Esophagus (tissue), 2 donors: ENCODE measurements at regions not wholly inside any gene's neighbourhood (a gene's known extent, or its start where the extent isn't known, plus 50 kb on each side); places are given as distances from the start of the nearest gene placed in this dataset.

Source experiments
- H3K27ac ChIP-seq, 2 donors: one replicate each; pipeline ENCODE4 v1.5.1; 2013; ENCODE audit warnings: low read depth in 2 of 2, mild to moderate bottlenecking in 2 of 2, inconsistent platforms in 1 of 2, low read length in 1 of 2, moderate library complexity in 1 of 2
- H3K27me3 ChIP-seq, 2 donors: one replicate each; pipeline ENCODE4 v1.6.1; 2013; ENCODE audit warnings: low read length in 2 of 2, control low read depth in 1 of 2, mild to moderate bottlenecking in 1 of 2; ENCODE audit not compliant: insufficient read depth in 2 of 2, control insufficient read depth in 1 of 2
- H3K36me3 ChIP-seq, 2 donors: one replicate each; pipeline ENCODE4 v1.6.1; 2013; ENCODE audit warnings: low read length in 1 of 2; ENCODE audit not compliant: control insufficient read depth in 2 of 2, insufficient read depth in 2 of 2
- H3K4me1 ChIP-seq, 2 donors: one replicate each; pipeline ENCODE4 v1.6.1; 2013; ENCODE audit warnings: low read length in 1 of 2; ENCODE audit not compliant: control insufficient read depth in 2 of 2, insufficient read depth in 2 of 2
- H3K4me3 ChIP-seq, 2 donors: one replicate each; pipeline ENCODE4 v1.5.1; 2013; ENCODE audit warnings: low read length in 2 of 2, mild to moderate bottlenecking in 2 of 2, low read depth in 1 of 2, moderate library complexity in 1 of 2
- H3K9me3 ChIP-seq, 2 donors: one replicate each; pipeline ENCODE4 v1.6.1; 2013; ENCODE audit warnings: mild to moderate bottlenecking in 2 of 2, low read depth in 1 of 2, low read length in 1 of 2, moderate library complexity in 1 of 2; ENCODE audit not compliant: control insufficient read depth in 2 of 2, insufficient read depth in 1 of 2
- WGBS, 2 donors: extraction: QIAGEN DNeasy Blood & Tissue Kit; methylation state at CpG; one replicate each; pipeline ENCODE4 v1.1.7; 2013; 5-methylcytosine and 5-hydroxymethylcytosine counted together
- donor health status: healthy with polysubstance abuse.
- donor health status: Bipolar disorder and iron deficiency.

DNA sequence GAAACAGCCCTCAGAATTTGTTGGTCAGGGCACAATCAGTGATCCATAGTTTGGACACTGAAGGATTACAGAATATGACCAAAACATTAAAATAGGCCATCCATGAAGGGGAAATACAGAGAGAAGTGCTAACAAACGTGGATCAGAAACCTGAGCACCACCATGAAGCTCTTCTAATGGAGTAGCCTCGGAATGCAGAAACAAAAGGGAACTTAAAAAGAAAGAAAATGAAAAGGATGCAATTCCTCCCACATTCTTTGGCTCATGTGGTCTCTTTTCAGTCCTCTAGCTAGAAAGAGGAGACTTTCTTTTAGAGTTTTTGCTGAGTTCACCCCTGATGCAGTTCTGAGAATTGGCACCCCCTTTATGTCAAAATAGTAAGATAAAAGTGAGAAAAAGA is 989.8 kb upstream of the B3GALT2 start:
- no peaks in the 10 kb centered on the region for H3K4me1 ChIP-seq
- H3K9me3 ChIP-seq = no peaks in the 10 kb centered on the region
- H3K27ac ChIP-seq = no peak overlapping the region
- H3K4me3 ChIP-seq = no peak overlapping the region
- H3K27me3 ChIP-seq = no peaks in the 10 kb centered on the region
- 47 to 54% methylated on average over 2 of the region's 2 CpGs for WGBS, 2 donors
- no peaks in the 10 kb centered on the region for H3K36me3 ChIP-seq

DNA sequence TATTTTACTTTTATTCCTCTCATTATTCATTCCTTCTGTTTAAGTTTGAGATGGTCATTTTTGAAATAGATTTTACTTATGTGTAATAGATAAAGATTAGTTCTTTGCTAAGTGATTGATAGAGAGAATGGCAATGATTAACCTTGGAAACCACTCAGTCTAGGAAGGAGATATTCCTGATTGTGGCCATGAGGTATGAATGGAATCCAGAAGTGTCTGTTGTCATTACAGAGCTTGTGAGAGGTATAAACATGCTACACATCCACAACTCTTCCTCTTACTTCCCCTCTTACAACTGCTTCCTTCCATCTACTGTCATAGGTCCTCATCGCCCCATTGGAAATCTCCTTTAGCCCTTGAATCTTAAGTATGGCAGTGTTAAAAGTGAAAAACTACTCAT is 988.8 kb upstream of the B3GALT2 start:
- Histone ChIP-seq H3K27ac (no peak overlapping the region), H3K27me3 (no peaks in the 10 kb centered on the region), H3K36me3 (no peaks in the 10 kb centered on the region), H3K4me1 (no peaks in the 10 kb centered on the region), H3K9me3 (no peaks in the 10 kb centered on the region), H3K4me3 (no peak overlapping the region)
- 93 to 96% methylated on average over 1 of the region's 1 CpG for WGBS, 2 donors

DNA sequence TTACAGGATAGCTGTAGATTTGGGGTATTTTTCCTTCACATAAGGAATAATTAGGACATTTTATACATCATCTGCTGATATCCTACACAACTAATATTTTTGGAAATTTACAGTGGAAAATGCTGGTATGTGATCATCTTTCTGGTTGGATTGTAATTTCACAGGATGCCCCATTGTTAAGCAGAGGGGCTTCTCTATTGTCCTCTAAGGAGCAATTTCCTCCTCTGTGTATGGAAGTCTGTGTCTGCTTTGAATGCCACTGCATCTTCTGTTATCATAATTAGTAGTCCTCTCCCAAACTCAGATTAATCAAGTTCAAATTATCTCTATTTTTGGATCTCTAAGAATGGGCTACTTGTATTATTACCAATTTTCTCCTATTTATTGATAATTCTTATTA is 988.1 kb upstream of the B3GALT2 start:
- Histone ChIP-seq H3K4me3 (no peak overlapping the region), H3K36me3 (no peaks in the 10 kb centered on the region), H3K27ac (no peak overlapping the region), H3K4me1 (no peaks in the 10 kb centered on the region), H3K27me3 (no peaks in the 10 kb centered on the region), H3K9me3 (no peaks in the 10 kb centered on the region)

DNA sequence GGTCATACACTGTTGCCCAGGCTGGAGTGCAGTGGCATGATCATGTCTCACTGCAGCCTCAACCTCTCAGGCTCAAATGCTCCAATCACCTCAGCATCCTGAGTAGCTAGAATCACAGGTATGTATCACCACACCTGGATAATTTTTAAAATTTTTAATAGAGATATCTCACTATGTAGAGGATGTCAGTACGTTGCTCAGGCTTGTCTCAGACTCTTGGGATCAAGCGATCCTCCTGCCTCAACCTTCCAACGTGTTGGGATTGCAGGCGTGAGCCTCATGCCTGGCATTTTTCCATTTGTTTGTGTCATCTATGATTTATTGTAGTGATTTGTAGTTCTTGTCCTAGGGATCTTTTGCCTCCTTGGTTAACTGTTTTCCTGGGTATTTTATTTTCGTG is 985.2 kb upstream of the B3GALT2 start:
- H3K4me3 ChIP-seq = no peak overlapping the region
- 70% methylated on average over 5 of the region's 5 CpGs for WGBS, 2 donors
- H3K27me3 ChIP-seq = no peaks in the 10 kb centered on the region
- no peaks in the 10 kb centered on the region for H3K4me1 ChIP-seq
- H3K36me3 ChIP-seq = no peaks in the 10 kb centered on the region
- no peaks in the 10 kb centered on the region for H3K9me3 ChIP-seq
- H3K27ac ChIP-seq = no peak overlapping the region

DNA sequence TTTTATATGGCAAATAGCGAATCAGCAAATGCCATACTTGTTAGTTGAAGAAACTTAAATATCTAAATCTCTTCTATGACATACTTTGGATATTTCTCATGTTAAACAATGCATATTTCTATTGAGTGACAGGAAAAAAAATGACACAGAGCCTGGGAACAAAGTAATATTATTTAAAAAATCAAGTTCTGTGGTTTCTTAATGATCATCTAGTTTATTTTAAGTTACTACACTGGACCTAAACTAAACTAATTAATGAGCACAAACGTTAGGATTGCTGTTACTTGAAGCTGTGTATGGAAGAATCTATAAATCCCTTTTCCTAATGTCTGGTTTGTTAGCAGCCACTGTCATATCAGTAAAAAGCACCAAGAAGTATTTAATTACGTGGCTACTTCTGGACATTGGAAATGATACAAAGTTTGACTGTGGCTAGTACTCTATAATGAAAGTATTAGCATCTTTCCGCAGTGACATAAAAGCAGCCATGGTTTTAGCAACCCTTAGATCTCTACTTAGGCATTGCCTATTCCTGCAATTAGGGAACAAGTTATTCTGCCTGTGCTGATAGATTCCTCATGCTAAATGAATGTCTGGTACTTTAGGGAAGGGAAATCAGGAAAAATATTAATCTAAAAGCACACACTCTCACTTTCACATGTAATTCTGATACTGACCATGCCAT is 981.7 kb upstream of the B3GALT2 start:
- WGBS, 2 donors = 58 to 62% methylated on average over 4 of the region's 4 CpGs
- H3K36me3 ChIP-seq = no peaks in the 10 kb centered on the region
- no peak overlapping the region for H3K27ac ChIP-seq
- no peaks in the 10 kb centered on the region for H3K4me1 ChIP-seq
- no peak overlapping the region for H3K4me3 ChIP-seq
- no peaks in the 10 kb centered on the region for H3K9me3 ChIP-seq
- H3K27me3 ChIP-seq = no peaks in the 10 kb centered on the region

DNA sequence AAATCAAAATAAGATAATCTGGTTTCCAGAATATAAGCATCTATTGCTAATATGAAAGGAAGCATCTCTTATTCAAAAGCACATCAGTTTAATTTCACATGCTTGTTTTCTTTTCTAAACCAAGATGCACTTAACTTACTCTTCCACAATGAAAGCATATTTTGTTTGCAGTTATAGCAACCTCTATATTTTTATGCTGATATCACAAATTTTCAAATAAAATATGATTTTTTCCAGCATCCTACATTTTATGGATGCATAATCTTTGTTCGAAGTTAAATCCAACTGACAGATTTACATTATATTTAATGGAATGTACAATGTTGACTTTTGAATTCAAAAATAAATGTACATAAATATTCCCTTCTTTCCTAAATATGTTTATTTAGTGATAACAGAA is 978.3 kb upstream of the B3GALT2 start:
- H3K27ac ChIP-seq = no peak overlapping the region
- 74 to 78% methylated on average over 1 of the region's 1 CpG for WGBS, 2 donors
- H3K4me1 ChIP-seq = no peaks in the 10 kb centered on the region
- H3K9me3 ChIP-seq = no peaks in the 10 kb centered on the region
- no peak overlapping the region for H3K4me3 ChIP-seq
- H3K36me3 ChIP-seq = no peaks in the 10 kb centered on the region
- no peaks in the 10 kb centered on the region for H3K27me3 ChIP-seq

DNA sequence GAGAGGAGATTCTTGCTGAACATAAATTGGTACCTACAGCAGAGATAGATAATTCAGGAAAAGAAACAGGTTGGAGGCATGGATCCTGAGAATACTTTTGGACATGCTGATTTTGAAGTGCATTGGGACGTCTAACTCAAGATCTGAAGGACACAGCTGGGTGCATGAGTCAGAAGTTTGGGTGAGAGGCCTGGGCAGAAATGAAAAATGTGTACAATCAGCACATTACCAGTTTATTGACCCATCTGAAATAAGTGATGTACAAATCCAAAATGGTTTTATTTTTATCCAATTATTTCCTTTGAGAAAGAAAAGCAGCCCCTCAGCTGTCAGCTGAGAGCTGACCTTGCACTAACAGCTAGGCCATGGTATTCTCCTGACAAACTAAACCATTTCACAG is 975.2 kb upstream of the B3GALT2 start:
- 33 to 61% methylated on average over 1 of the region's 1 CpG for WGBS, 2 donors
- Histone ChIP-seq H3K4me1 (no peaks in the 10 kb centered on the region), H3K36me3 (no peaks in the 10 kb centered on the region), H3K4me3 (no peak overlapping the region), H3K27me3 (no peaks in the 10 kb centered on the region), H3K9me3 (no peaks in the 10 kb centered on the region), H3K27ac (no peak overlapping the region)

DNA sequence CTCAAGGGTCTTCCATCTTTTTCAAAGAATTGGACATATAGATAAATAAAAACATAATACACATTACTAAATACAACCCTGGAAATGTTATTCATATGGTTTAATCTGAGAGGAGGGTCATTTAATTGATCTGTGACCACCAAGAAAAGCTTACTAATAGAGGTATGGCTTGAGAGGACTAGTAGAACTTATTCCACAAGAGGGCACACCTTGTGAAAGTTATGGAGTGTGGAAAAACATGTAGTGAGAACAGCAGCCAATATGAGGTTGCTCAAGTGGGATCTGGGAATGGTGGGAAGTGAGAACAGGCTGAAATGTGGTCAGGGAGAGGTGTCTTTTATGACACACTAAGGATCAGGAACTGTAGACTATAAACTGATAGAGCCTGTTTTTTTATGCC is 973.5 kb upstream of the B3GALT2 start:
- Histone ChIP-seq H3K36me3 (no peaks in the 10 kb centered on the region), H3K4me1 (no peaks in the 10 kb centered on the region), H3K9me3 (no peaks in the 10 kb centered on the region), H3K27me3 (no peaks in the 10 kb centered on the region), H3K4me3 (no peak overlapping the region), H3K27ac (no peak overlapping the region)

DNA sequence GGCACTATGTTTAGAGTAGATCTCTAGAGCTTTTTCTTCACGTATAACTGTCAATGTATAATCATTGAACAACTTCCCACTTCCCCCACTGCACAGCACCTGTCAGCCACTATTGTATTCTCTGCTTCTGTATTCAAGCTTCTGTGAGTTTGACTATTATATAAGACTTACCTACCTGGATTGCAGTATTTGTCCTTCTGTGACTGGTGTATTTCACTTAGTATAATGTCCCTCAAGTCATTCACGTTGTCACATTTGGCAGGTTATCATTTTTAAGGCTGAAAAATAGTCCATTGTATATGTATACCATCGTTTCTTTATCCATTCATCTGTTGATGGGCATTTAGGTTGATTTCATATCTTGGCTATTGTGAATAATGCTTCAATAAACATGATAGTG is 969.5 kb upstream of the B3GALT2 start:
- WGBS, 2 donors = 60 to 67% methylated on average over 3 of the region's 3 CpGs
- H3K4me1 ChIP-seq = no peaks in the 10 kb centered on the region
- H3K36me3 ChIP-seq = no peaks in the 10 kb centered on the region
- H3K9me3 ChIP-seq = no peaks in the 10 kb centered on the region
- H3K4me3 ChIP-seq = no peak overlapping the region
- no peaks in the 10 kb centered on the region for H3K27me3 ChIP-seq
- H3K27ac ChIP-seq = no peak overlapping the region

DNA sequence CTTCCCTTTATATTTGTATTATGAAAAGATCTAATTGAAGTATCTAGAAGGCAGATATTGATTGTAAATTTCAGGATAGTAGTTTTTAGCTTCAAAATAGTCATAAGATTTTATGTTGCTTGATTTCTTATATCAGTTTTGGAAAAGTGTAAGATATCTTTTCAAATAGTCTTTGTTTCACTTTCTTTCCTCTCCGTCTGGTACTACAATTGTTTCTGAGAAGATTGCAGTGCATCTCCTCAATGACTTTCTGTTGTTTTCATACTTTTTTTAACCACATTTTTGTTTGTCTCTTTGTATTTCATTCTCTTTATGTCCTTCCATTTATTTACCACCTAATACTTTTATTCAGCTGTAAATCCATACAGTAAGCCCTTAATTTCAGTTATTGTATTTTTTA is 964.6 kb upstream of the B3GALT2 start:
- Histone ChIP-seq H3K9me3 (no peaks in the 10 kb centered on the region), H3K4me3 (no peak overlapping the region), H3K36me3 (no peaks in the 10 kb centered on the region), H3K27ac (no peak overlapping the region), H3K27me3 (no peaks in the 10 kb centered on the region), H3K4me1 (no peaks in the 10 kb centered on the region)
- 70 to 86% methylated on average over 1 of the region's 1 CpG for WGBS, 2 donors
